Ishikawa (cell line): ENCODE measurements at regions not wholly inside any gene's neighbourhood (a gene's known extent, or its start where the extent isn't known, plus 50 kb on each side); places are given as distances from the start of the nearest gene placed in this dataset.

Experiments used
- CEBPB ChIP-seq: IDR thresholded peaks from 2 replicates; pipeline ENCODE4 v1.6.1; 2012
- CREB1 ChIP-seq: IDR thresholded peaks from 2 replicates; pipeline ENCODE4 v1.6.1; 2012; ENCODE audit warnings: low read depth
- EP300 ChIP-seq: IDR thresholded peaks from 2 replicates; pipeline ENCODE4 v1.6.1; 2012; ENCODE audit warnings: borderline replicate concordance
- FOXM1 ChIP-seq: IDR thresholded peaks from 2 replicates; pipeline ENCODE4 v1.6.1; 2012; ENCODE audit warnings: low read depth, borderline replicate concordance
- RAD21 ChIP-seq: IDR thresholded peaks from 2 replicates; pipeline ENCODE4 v1.6.1; 2012; ENCODE audit warnings: low read depth
- REST ChIP-seq: IDR thresholded peaks from 2 replicates; pipeline ENCODE4 v1.6.1; 2012; ENCODE audit warnings: low read depth, mild to moderate bottlenecking

- TF ChIP-seq REST: no peak
- TF ChIP-seq CEBPB: no peak
- no peak for TF ChIP-seq CREB1
- TF ChIP-seq EP300: no peak
- TF ChIP-seq FOXM1: no peak
- no peak for TF ChIP-seq RAD21
These were observed 342.6 kb downstream of the CETN3 start for GRCh38 chr5:90066920-90067319.
